NCI-H187 (cell line): ENCODE measurements at regions not wholly inside any gene's neighbourhood (a gene's known extent, or its start where the extent isn't known, plus 50 kb on each side); places are given as distances from the start of the nearest gene placed in this dataset.

Experiments used
- DNase-seq, 2 experiments: peaks; one replicate each; lab custom pipeline; 2025; lab: John Stamatoyannopoulos, UW

- DNase-seq: no peak
Measured at GRCh38 chr11:30155428-30155827, 75.4 kb upstream of the FSHB start.

- DNase-seq: peak; percentile 75 to 93
Measured at GRCh38 chr11:30159546-30159945, 71.3 kb upstream of the FSHB start.

GRCh38 chr11:30165652-30166051 is 65.2 kb upstream of the FSHB start:
- DNase-seq: no peak

- DNase-seq: no peak
Measured at GRCh38 chr11:30171661-30172060, 59.2 kb upstream of the FSHB start.

- no peak for DNase-seq
Measured at GRCh38 chr11:30172158-30172557, 58.7 kb upstream of the FSHB start.

- DNase-seq: no peak
Measured at GRCh38 chr11:30172883-30173311, 57.9 kb upstream of the FSHB start.

GRCh38 chr11:30174265-30175020 is 56.4 kb upstream of the FSHB start:
- DNase-seq: no peak
